Testis (tissue), 2 donors: ENCODE measurements at regions not wholly inside any gene's neighbourhood (a gene's known extent, or its start where the extent isn't known, plus 50 kb on each side); places are given as distances from the start of the nearest gene placed in this dataset.

ENCODE experiments used
- CTCF ChIP-seq, 3 experiments: fragments of 450-650 bp in 2 of 3; fragments of 200-600 bp in 1 of 3; sonication (generic) in 1 of 3; IDR thresholded peaks; one replicate each; pipeline ENCODE4 v1.5.1; 2016 to 2019; ENCODE audit warnings: antibody characterized with exemption in 3 of 3, mild to moderate bottlenecking in 2 of 3, moderate library complexity in 1 of 3
- POLR2A ChIP-seq: fragments of 450-650 bp; IDR thresholded peaks from one replicate; pipeline ENCODE4 v1.6.1; 2017; ENCODE audit warnings: antibody characterized with exemption, mild to moderate bottlenecking, moderate library complexity

GRCh38 chr9:106106396-106106795, 412.1 kb downstream of the TMEM38B start:
- TF ChIP-seq POLR2A (no peak), CTCF (IDR thresholded peaks at IDR 0.05) (no peak)
